ENCODE measurements at regions not wholly inside any gene's neighbourhood (a gene's known extent, or its start where the extent isn't known, plus 50 kb on each side); places are given as distances from the start of the nearest gene placed in this dataset.

- no peak for DNase-seq
Measured at GRCh38 chr4:135325264-135325663, 1123.7 kb upstream of the PABPC4L start.

- no peak for DNase-seq
Measured at GRCh38 chr4:135319685-135320084, 1118.1 kb upstream of the PABPC4L start.

DNA sequence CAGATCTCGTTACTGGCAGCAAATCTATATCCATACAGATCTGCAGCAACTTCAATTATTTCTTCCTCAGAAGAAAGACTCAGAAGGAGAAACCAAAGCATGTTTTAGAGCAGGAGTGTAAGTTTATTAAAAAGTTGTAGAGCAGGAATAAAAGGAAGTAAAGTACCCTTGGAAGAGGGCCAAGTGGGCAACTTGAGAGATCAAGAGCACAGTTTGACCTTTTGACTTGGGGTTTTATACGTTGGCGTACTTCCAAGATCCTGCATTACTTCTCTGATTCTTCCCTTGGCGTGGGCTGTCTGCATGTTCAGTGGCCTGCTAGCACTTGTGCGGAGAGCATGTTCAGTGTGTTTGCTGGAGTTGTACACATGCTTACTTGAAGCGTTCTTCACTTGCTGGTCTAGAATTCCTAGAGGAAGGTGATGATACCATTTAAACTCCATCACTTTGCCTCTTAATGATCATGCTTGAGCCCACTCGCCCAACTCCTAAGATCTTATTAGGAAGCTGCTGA is 1114.7 kb upstream of the PABPC4L start:
- no peak for DNase-seq

- DNase-seq, result no peak
Measured at GRCh38 chr4:135290136-135290535, 1088.5 kb upstream of the PABPC4L start.

DNA sequence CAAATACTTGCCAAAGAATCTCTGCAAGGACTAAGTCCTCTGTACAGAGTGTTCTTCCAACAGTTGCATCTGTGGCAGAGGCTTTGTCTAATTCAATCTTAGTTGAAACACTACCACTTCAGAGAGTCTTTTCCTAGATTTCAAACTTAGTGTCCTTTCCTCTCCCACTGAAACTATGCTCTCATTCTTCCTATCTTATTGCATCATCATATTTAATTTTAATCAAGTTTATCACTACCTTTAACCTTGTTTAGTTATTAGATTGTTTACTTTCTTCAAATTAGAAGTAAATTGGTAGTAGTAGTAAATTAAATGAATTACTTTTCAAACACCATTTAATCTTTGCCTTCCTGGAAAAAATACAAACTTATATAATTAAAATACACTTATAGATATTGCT is 1082.3 kb upstream of the PABPC4L start:
- no peak for DNase-seq

- no peak for DNase-seq
Measured at GRCh38 chr4:135282676-135283075, 1081.1 kb upstream of the PABPC4L start.

DNA sequence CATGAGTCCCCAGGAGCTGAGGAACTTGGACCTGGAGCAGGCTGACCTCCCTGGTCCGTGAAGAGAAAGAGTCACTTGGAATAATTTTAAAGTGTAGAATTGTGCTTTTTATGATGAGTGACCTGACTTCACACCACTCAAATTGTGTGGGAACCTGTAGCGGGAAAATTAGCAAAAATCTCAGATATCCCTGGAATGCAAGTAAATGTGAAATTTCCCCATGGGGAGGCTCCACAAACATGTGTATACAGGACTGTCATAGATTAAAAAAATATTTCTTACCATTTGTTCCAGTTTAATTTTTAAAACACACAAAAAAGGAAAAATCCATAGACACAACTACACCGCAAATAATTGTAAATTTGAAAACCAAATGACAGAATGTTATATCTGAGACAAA is 1079.6 kb upstream of the PABPC4L start:
- DNase-seq, result no peak

GRCh38 chr4:135277980-135278315 is 1076.4 kb upstream of the PABPC4L start:
- DNase-seq, result no peak

- no peak for DNase-seq
Measured at GRCh38 chr4:135277068-135277979, 1075.7 kb upstream of the PABPC4L start.

DNA sequence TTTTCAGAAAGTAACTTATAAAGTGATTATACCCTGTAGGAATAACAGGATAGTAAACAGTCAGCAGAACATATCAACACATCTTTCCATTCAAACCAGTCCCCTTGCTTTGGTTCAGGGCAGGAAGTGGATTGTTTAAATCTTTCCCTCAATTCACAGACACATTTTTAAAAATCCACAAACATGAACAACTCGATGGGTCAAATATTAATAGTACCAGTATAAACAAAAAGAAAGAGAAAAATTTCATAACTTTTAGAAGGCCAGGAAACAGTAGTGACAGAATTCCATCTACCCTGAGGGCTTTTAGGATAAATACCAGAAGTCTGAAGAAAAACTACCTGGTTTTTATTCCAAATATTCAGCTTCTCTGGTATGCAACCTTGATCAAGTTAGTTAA is 1072.8 kb upstream of the PABPC4L start:
- DNase-seq, result no peak

DNA sequence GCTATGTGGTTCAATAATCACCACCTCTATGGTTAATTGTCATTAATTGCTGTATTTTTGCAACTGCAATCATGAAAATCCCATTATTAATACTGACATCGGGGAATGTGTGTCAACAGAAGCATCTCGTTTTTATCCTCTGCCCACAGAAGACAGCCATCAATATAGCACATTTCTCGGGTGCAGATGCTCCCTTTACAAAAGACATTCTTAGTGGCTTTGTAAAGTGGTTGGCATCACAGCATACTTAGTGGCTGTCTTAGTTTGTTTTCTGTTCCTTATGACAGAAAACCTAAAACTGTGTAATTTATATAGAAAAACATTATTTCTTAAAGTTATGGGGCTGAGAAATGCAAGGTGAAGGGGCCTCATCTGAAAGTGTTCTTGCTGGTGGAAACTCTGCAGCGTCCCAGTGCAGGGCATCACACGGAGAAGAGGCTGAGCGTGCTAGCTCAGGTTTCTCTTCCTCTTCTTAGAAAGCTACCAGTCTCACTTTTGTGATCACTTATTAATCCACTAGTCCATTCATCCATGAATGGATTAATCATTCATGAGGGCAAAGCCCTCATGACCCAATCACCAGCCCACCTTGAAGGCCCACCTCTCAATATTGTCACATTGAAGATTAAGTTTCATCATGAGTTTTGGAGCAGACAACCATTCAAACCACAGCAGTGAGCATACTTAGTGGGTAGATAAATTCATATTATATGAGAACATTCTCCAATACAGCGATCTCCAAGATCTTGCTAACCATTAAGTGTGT is 1067.7 kb upstream of the PABPC4L start:
- DNase-seq, result no peak

GRCh38 chr4:135268369-135268768 is 1066.8 kb upstream of the PABPC4L start:
- no peak for DNase-seq

DNA sequence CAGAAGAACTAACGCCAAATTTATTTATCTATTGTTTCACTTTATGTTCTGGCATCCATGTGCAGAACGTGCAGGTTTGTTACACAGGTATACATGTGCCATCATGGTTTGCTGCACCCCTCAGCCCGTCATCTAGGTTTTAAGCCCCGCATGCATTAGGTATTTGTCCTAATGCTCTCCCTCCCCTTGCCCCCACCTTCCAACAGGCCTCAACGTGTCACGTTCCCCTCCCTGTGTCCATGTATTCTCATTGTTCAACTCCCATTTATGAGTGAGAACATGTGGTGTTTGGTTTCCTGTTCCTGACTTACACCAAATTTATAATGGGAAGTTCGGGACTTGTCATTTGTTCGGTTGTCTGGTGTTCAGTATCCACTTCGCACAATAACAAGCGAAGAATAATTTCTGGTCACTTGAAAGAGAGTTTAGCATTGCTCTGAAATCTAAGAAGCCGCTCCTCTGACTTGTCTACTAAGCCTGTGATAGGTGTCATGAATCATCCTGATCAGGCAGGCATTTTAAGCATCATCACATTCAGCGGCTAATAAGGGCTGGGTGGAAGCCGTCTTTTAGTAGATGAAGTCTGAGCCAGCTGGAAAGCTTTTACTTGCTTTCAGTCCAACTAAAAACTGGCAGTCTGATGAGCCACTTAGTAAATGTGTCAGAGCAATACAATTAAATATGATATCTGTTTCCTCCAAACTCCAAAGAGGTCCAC is 1065.7 kb upstream of the PABPC4L start:
- no peak for DNase-seq

- DNase-seq, result no peak
Measured at GRCh38 chr4:135256111-135256510, 1054.5 kb upstream of the PABPC4L start.

DNA sequence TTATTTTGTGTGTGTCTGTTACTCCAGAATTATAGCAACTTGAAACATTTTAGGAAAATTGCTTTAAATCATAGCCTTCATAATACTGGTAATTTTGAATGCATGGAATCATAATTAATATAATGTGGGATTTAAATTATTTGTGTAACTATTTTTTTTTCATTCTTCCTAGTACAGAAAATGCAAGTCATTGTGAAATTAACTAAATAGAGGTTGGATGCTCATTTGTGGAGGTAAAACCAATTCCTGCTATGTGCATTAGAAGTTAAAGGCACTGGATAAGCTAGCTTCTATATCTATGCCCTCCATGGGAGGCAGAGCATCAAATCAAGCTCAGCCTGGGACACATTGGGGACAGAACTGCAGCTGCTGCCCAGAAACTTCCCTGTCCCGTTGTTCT is 1048.5 kb upstream of the PABPC4L start:
- DNase-seq, result no peak

DNA sequence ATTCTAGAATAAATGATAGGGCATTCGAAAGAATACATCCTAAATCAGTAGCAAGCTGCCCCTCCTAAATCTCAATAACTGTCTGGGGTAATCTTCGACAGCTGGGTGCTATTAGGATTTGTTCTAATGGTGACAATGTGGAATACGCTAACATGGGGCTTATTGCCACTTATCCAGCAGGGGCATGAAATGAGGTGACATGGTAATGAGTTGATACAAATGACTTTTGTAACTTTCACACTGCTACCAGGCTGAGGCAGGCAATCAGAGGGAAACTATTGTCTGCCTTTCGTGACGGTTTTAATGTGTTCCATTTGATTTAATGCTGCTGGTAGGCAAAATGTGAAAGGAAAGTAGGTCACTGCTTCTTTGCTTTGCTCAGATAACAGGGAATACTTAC is 1047.4 kb upstream of the PABPC4L start:
- no peak for DNase-seq

- no peak for DNase-seq
Measured at GRCh38 chr4:135244696-135245095, 1043.1 kb upstream of the PABPC4L start.

- DNase-seq, result no peak
Measured at GRCh38 chr4:135244056-135244455, 1042.5 kb upstream of the PABPC4L start.

DNA sequence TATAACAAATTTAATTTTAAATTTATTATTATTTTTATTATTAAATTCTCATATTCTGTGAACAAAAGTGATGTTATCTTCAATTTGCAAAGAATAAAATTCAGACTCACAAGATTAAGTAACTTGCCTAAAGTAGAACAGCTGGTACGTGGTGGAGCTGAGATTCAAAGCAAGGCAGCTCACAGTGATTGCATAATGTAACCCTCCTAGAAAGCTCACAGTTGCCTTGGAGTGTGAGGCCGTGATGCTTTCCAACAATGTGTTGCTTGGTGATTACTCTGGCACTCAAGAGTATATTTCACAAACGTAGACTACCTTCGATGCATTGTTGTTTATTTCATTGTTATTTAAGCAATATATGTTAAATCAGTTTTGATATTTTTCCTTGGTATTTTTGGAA is 1039.2 kb upstream of the PABPC4L start:
- no peak for DNase-seq

DNA sequence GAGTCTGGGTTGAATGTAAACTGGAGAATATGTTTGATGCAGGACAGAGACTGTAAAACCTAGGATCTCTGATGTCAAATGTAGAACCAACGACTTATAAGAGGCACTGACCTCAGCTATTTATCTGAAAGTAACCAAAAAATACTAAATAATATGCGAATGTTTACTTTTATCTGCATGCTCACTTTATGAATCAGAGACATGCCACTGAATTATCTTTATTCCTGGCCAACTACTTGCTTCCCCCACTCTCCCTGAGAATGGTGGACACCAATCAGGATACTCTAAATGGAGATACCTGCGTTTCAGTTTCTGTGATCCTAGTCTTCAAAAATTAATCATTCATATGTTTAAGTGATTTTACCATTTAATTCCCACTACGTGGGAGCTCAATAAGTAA is 1038.4 kb upstream of the PABPC4L start:
- DNase-seq, result no peak

DNA sequence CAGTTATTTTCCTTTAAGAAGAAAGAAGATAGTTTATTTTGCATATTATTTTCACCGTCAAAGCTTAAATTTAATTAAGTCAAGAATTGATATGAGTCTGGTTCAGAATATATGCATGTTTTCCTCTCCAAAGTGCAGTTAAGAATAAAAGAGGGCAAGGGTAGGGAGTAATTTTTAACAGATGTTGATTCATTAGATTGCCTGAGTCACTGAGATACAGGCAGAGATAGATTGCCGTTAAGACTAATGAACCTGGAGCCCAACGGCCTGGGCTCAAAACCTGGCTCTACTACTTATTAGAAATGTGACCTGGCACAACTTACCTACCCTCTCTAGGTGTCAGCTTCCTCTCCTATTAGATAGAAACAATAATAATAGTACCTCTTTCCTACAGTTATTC is 1037.4 kb upstream of the PABPC4L start:
- DNase-seq, result no peak

DNA sequence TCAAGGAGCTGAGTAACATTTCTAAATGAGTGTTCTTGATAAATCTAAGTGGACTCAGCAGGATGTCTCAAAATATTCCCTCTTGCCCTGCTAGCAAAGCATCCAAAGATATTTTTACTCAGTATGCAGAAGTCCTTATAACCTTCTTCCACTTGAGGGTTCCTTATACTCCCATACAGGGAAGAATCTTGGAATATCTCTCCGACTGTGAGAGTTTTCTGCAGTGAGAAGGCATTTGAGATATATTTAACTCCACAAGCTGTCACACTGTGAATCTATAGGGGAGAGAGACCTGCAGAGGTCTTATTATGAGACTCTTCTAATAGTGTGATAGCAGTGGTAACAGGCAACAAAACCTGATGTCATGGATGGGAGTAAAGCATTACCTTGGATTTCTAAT is 1034.5 kb upstream of the PABPC4L start:
- no peak for DNase-seq

All from nucleus accumbens (tissue), 56 donors.